A673 (cell line): ENCODE measurements at regions not wholly inside any gene's neighbourhood (a gene's known extent, or its start where the extent isn't known, plus 50 kb on each side); places are given as distances from the start of the nearest gene placed in this dataset.

ENCODE experiments used
- BruUV-seq: library from RNA; stranded (reverse); fragments of 400-500 nt; replicated peaks from 2 replicates; lab custom pipeline; 2021; lab: Mats Ljungman, UMichigan
- CTCF ChIA-PET: fragments of 300-600 bp; sonication (Branson Sonifier 250); formaldehyde crosslinking; loops from one replicate; lab custom pipeline; 2022; ENCODE audit warnings: antibody characterized with exemption; lab: Charles Lee
- POLR2A ChIA-PET: fragments of 300-600 bp; sonication (Branson Sonifier 250); formaldehyde crosslinking; loops from one replicate; lab custom pipeline; 2022; ENCODE audit warnings: antibody characterized with exemption; ENCODE audit not compliant: low non-redundant PET; lab: Charles Lee
- DNase-seq: peaks from one replicate; pipeline ENCODE4 v3.0.0-alpha.2; 2015; ENCODE audit warnings: low spot score
- H3K27ac ChIP-seq: fragments of 200-600 bp; sonication (generic); 2 replicates; pipeline ENCODE4 v1.5.1; 2016; ENCODE audit warnings: mixed run types, low read depth, mild to moderate bottlenecking, mixed read lengths, antibody characterized with exemption, low read length; ENCODE audit not compliant: poor library complexity, severe bottlenecking
- H3K27me3 ChIP-seq: fragments of 200-600 bp; sonication (generic); replicated peaks from 2 replicates; pipeline ENCODE4 v1.6.1; 2017; ENCODE audit warnings: mixed run types, low read depth, mild to moderate bottlenecking, mixed read lengths, antibody characterized with exemption, low read length; ENCODE audit not compliant: insufficient read depth, poor library complexity
- H3K36me3 ChIP-seq: fragments of 200-600 bp; sonication (generic); 2 replicates; pipeline ENCODE4 v1.6.1; 2016; ENCODE audit warnings: mixed run types, mild to moderate bottlenecking, mixed read lengths, antibody characterized with exemption, low read length; ENCODE audit not compliant: insufficient read depth, poor library complexity, severe bottlenecking
- H3K4me1 ChIP-seq: fragments of 200-600 bp; sonication (generic); 2 replicates; pipeline ENCODE4 v1.6.1; 2017; ENCODE audit warnings: mixed run types, mild to moderate bottlenecking, mixed read lengths, antibody characterized with exemption, low read length; ENCODE audit not compliant: insufficient read depth, poor library complexity, severe bottlenecking
- H3K4me3 ChIP-seq: fragments of 200-600 bp; sonication (generic); 2 replicates; pipeline ENCODE4 v1.5.1; 2016; ENCODE audit warnings: low read depth, mixed run types, mild to moderate bottlenecking, mixed read lengths, low read length; ENCODE audit not compliant: poor library complexity, severe bottlenecking
- H3K9me3 ChIP-seq: fragments of 200-600 bp; sonication (generic); 2 replicates; pipeline ENCODE4 v1.6.1; 2016; ENCODE audit warnings: mixed run types, low read depth, mild to moderate bottlenecking, mixed read lengths, antibody characterized with exemption, low read length; ENCODE audit not compliant: poor library complexity, severe bottlenecking
- EZH2 ChIP-seq: fragments of 200-600 bp; sonication (generic); IDR thresholded peaks from 2 replicates; pipeline ENCODE4 v1.6.1; 2017; ENCODE audit warnings: borderline replicate concordance, low read depth, mild to moderate bottlenecking, mixed read lengths, antibody characterized with exemption, low read length; ENCODE audit not compliant: poor library complexity, severe bottlenecking
- intact Hi-C: fragments of 100-400 bp; cut with micrococcal nuclease; formaldehyde crosslinking; loops from one replicate; pipeline ENCODE4 v1.10.0; 2022; ENCODE audit not compliant: unreplicated experiment
- TF ChIP-seq, protein P1 (sequence below): fragments of 300-800, 200-600 bp; sonication (generic); conservative IDR thresholded peaks from 2 replicates; pipeline ENCODE4 v1.5.1; 2017; ENCODE audit warnings: low read depth, mild to moderate bottlenecking, antibody characterized with exemption, low read length, moderate library complexity, mixed read lengths

DNA sequence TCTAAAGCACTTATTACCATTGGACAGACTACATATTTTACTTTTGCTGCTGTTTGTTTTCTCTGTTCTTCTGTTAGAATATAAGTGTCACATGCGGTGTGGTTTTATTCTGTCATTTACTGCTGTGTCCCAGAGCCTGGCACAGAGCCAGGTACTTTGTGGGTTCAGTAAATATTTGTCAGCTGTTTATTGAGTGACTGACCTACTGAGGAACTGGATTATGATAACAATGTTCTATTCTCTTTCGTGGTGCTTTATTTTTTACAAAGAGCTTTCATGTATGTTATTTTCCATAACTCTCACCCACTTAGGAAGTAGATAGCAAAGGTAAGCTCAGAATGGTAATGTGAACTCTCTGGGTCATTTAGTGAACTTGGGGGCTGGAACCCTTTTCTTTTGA, 118.8 kb downstream of the RWDD3 start:
- CTCF ChIA-PET = no interaction called here
- intact Hi-C loops = no loop called here
- BruUV-seq = no TSS peak
- no peaks in the 10 kb centered on the region for H3K9me3 ChIP-seq
- DNase-seq = no peak
- H3K27ac ChIP-seq = no peak overlapping the region
- H3K36me3 ChIP-seq = no peaks in the 10 kb centered on the region
- POLR2A ChIA-PET = no interaction called here
- no peaks in the 10 kb centered on the region for H3K4me1 ChIP-seq
- TF ChIP-seq EZH2 = no peak
- TF ChIP-seq, protein P1, sequence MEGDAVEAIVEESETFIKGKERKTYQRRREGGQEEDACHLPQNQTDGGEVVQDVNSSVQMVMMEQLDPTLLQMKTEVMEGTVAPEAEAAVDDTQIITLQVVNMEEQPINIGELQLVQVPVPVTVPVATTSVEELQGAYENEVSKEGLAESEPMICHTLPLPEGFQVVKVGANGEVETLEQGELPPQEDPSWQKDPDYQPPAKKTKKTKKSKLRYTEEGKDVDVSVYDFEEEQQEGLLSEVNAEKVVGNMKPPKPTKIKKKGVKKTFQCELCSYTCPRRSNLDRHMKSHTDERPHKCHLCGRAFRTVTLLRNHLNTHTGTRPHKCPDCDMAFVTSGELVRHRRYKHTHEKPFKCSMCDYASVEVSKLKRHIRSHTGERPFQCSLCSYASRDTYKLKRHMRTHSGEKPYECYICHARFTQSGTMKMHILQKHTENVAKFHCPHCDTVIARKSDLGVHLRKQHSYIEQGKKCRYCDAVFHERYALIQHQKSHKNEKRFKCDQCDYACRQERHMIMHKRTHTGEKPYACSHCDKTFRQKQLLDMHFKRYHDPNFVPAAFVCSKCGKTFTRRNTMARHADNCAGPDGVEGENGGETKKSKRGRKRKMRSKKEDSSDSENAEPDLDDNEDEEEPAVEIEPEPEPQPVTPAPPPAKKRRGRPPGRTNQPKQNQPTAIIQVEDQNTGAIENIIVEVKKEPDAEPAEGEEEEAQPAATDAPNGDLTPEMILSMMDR = no peak
- H3K27me3 ChIP-seq = peaks cover 63% of the 10 kb centered on the region
- no peak overlapping the region for H3K4me3 ChIP-seq

DNA sequence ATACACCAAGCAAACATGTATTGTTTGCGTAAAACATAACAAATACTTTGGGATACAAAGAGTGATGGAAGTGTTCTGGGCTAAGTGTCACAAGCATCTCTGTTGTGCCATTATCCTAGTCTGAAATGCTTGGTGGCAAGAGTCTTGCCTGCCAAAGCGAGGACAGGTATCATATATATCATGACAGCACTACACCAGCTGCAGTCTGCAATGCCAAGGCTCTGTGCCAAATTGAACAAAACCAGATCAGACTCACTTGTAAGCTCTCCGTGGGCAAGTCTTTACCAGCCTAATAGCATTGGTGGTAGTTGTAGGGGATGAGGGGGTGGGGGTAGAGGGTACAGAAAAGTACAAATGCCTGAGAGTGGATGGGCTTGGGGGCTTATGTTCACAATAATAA, 119.2 kb downstream of the RWDD3 start:
- no TSS peak for BruUV-seq
- no peaks in the 10 kb centered on the region for H3K9me3 ChIP-seq
- no peaks in the 10 kb centered on the region for H3K4me1 ChIP-seq
- no peak for DNase-seq
- H3K36me3 ChIP-seq = no peaks in the 10 kb centered on the region
- ChIA-PET CTCF (no interaction called here), POLR2A (no interaction called here)
- intact Hi-C loops = no loop called here
- no peak overlapping the region for H3K4me3 ChIP-seq
- TF ChIP-seq EZH2 = no peak
- TF ChIP-seq, protein P1 = no peak
- H3K27me3 ChIP-seq = peaks cover 59% of the 10 kb centered on the region
- no peak overlapping the region for H3K27ac ChIP-seq

DNA sequence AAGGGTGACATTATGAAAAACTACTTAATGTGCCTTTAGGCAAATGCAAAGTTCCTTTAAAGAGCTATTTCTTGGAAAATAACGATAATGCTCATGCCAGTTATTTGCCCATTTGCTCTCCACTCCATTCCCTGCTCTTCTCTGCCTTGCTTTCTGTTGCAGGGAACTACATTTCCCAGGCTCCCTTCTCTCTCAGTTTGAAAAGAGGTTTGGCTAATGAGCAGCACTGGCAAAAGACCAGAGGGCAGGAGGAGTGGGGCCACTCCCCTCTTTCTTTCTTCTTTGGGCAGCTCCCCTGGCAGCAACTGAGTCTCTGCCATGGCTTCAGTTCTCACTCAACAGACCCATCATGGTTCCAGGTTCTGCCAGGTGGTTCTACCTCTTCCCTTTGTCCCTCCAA, 130.5 kb downstream of the RWDD3 start:
- no peak for DNase-seq
- H3K36me3 ChIP-seq = no peaks in the 10 kb centered on the region
- peaks cover 36% of the 10 kb centered on the region for H3K27me3 ChIP-seq
- TF ChIP-seq EZH2 = no peak
- TF ChIP-seq, protein P1 = no peak
- H3K27ac ChIP-seq = no peak overlapping the region
- CTCF ChIA-PET = no interaction called here
- POLR2A ChIA-PET = no interaction called here
- BruUV-seq = no TSS peak
- H3K9me3 ChIP-seq = no peaks in the 10 kb centered on the region
- no peaks in the 10 kb centered on the region for H3K4me1 ChIP-seq
- no peak overlapping the region for H3K4me3 ChIP-seq
- intact Hi-C loops = no loop called here
